Neural progenitor cell (in vitro differentiated cells): ENCODE measurements at regions not wholly inside any gene's neighbourhood (a gene's known extent, or its start where the extent isn't known, plus 50 kb on each side); places are given as distances from the start of the nearest gene placed in this dataset.
A peak's percentile ranks its signal among the peaks of the same experiment; 100 is the strongest.

ENCODE experiments used
- DNase-seq: peaks from one replicate; pipeline ENCODE4 v3.0.0-alpha.2; 2016; ENCODE audit warnings: low spot score
- H2AFZ ChIP-seq: fragments of 200-600 bp; sonication (generic); replicated peaks from 2 replicates; pipeline ENCODE4 v1.6.1; 2016; ENCODE audit warnings: antibody characterized with exemption
- H3F3A ChIP-seq: fragments of 200-600 bp; sonication (generic); 2 replicates; pipeline ENCODE4 v1.6.1; 2016; ENCODE audit warnings: antibody characterized with exemption, low read depth
- H3K27ac ChIP-seq: fragments of 200-600 bp; sonication (generic); 2 replicates; pipeline ENCODE4 v1.5.1; 2016; ENCODE audit warnings: mild to moderate bottlenecking
- H3K27me3 ChIP-seq: fragments of 200-600 bp; sonication (generic); 2 replicates; pipeline ENCODE4 v1.6.1; 2016; ENCODE audit warnings: mild to moderate bottlenecking, moderate library complexity
- H3K36me3 ChIP-seq: fragments of 200-600 bp; sonication (generic); 2 replicates; pipeline ENCODE4 v1.5.1; 2016
- H3K4me1 ChIP-seq: fragments of 200-600 bp; sonication (generic); 2 replicates; pipeline ENCODE4 v1.6.1; 2016; ENCODE audit warnings: mixed run types
- H3K4me2 ChIP-seq: fragments of 200-600 bp; sonication (generic); 2 replicates; pipeline ENCODE4 v1.6.1; 2016
- H3K4me3 ChIP-seq: fragments of 200-600 bp; sonication (generic); 2 replicates; pipeline ENCODE4 v1.5.1; 2016
- H3K79me2 ChIP-seq: fragments of 200-600 bp; sonication (generic); 2 replicates; pipeline ENCODE4 v1.6.1; 2016; ENCODE audit warnings: low read depth
- H3K9ac ChIP-seq: fragments of 200-600 bp; sonication (generic); 2 replicates; pipeline ENCODE4 v1.6.1; 2016
- H3K9me3 ChIP-seq: fragments of 200-600 bp; sonication (generic); 2 replicates; pipeline ENCODE4 v1.5.1; 2016; ENCODE audit warnings: low read depth
- H4K20me1 ChIP-seq: fragments of 200-600 bp; sonication (generic); 2 replicates; pipeline ENCODE4 v1.6.1; 2016; ENCODE audit warnings: low read depth
- H3K27ac Mint-ChIP-seq: 3 replicates; pipeline ENCODE4 v1.8.0; 2021; ENCODE audit warnings: mixed read lengths
- H3K27me3 Mint-ChIP-seq: 2 replicates; pipeline ENCODE4 v1.8.0; 2022; ENCODE audit warnings: low read depth, mild to moderate bottlenecking, inconsistent platforms, moderate library complexity, mixed read lengths; ENCODE audit not compliant: insufficient read depth
- H3K36me3 Mint-ChIP-seq: 3 replicates; pipeline ENCODE4 v1.8.0; 2021; ENCODE audit warnings: mixed read lengths
- H3K4me1 Mint-ChIP-seq: 3 replicates; pipeline ENCODE4 v1.8.0; 2021; ENCODE audit warnings: mixed read lengths
- H3K4me3 Mint-ChIP-seq: 3 replicates; pipeline ENCODE4 v1.8.0; 2021; ENCODE audit warnings: mild to moderate bottlenecking, moderate library complexity, mixed read lengths
- H3K9me3 Mint-ChIP-seq: 3 replicates; pipeline ENCODE4 v1.8.0; 2020; ENCODE audit warnings: mixed read lengths
- CTCF ChIP-seq: fragments of 200-600 bp; sonication (generic); IDR thresholded peaks from 2 replicates; pipeline ENCODE4 v1.5.1; 2017; ENCODE audit warnings: antibody characterized with exemption, mild to moderate bottlenecking
- EZH2 ChIP-seq: fragments of 200-600 bp; sonication (generic); IDR thresholded peaks from 2 replicates; pipeline ENCODE4 v1.6.1; 2017; ENCODE audit warnings: antibody characterized with exemption, mild to moderate bottlenecking, moderate library complexity
- EZH2phosphoT487 ChIP-seq: fragments of 200-600 bp; sonication (generic); IDR thresholded peaks from 2 replicates; pipeline ENCODE4 v1.6.1; 2017; ENCODE audit warnings: antibody characterized with exemption

GRCh38 chr12:30357766-30358490 is 337.7 kb downstream of the IPO8 start:
- Mint-ChIP-seq H3K27me3 (peaks cover 2% of the 10 kb centered on the region), H3K27ac (no peak overlapping the region), H3K36me3 (no peaks in the 10 kb centered on the region), H3K4me1 (peaks cover 4% of the 10 kb centered on the region), H3K4me3 (no peak overlapping the region), H3K9me3 (no peaks in the 10 kb centered on the region)
- H3K36me3 ChIP-seq: no peaks in the 10 kb centered on the region
- peak; percentile 13 for DNase-seq
- peaks cover 5% of the 10 kb centered on the region for H3K9me3 ChIP-seq
- TF ChIP-seq EZH2phosphoT487: no peak
- TF ChIP-seq CTCF: no peak
- no peak for TF ChIP-seq EZH2
- H3K4me1 ChIP-seq: no peaks in the 10 kb centered on the region
- no peaks in the 10 kb centered on the region for H4K20me1 ChIP-seq
- no peaks in the 10 kb centered on the region for H3F3A ChIP-seq
- H3K4me2 ChIP-seq: no peak overlapping the region
- H3K9ac ChIP-seq: no peak overlapping the region
- H2AFZ ChIP-seq: peak overlapping the region; percentile 72
- H3K4me3 ChIP-seq: no peak overlapping the region
- no peaks in the 10 kb centered on the region for H3K79me2 ChIP-seq
- no peaks in the 10 kb centered on the region for H3K27me3 ChIP-seq
- no peak overlapping the region for H3K27ac ChIP-seq

- H3K9ac ChIP-seq: no peak overlapping the region
- no peak overlapping the region for H3K4me3 Mint-ChIP-seq
- no peak overlapping the region for H3K4me3 ChIP-seq
- H3K9me3 ChIP-seq: no peaks in the 10 kb centered on the region
- TF ChIP-seq EZH2phosphoT487 (no peak), CTCF (no peak), EZH2 (no peak)
- no peaks in the 10 kb centered on the region for H3K4me1 Mint-ChIP-seq
- peaks cover 2% of the 10 kb centered on the region for H3K27me3 Mint-ChIP-seq
- no peaks in the 10 kb centered on the region for H4K20me1 ChIP-seq
- no peaks in the 10 kb centered on the region for H3F3A ChIP-seq
- peaks cover 2% of the 10 kb centered on the region for H3K9me3 Mint-ChIP-seq
- no peak overlapping the region for H3K27ac Mint-ChIP-seq
- H3K27me3 ChIP-seq: no peaks in the 10 kb centered on the region
- DNase-seq: no peak
- no peak overlapping the region for H3K27ac ChIP-seq
- no peak overlapping the region for H3K4me2 ChIP-seq
- no peaks in the 10 kb centered on the region for H3K36me3 Mint-ChIP-seq
- H2AFZ ChIP-seq: no peak overlapping the region
- H3K36me3 ChIP-seq: no peaks in the 10 kb centered on the region
- no peaks in the 10 kb centered on the region for H3K79me2 ChIP-seq
- no peaks in the 10 kb centered on the region for H3K4me1 ChIP-seq
These were observed 349.8 kb downstream of the IPO8 start for GRCh38 chr12:30345744-30346471.

GRCh38 chr12:30330565-30330964 is 365.1 kb downstream of the IPO8 start:
- Mint-ChIP-seq H3K27me3 (peaks cover 4% of the 10 kb centered on the region), H3K4me3 (no peak overlapping the region), H3K9me3 (peaks cover 1% of the 10 kb centered on the region), H3K4me1 (no peaks in the 10 kb centered on the region), H3K36me3 (no peaks in the 10 kb centered on the region), H3K27ac (no peak overlapping the region)
- no peak for DNase-seq
- TF ChIP-seq EZH2: no peak
- Histone ChIP-seq H3K27me3 (no peaks in the 10 kb centered on the region), H3K4me1 (no peaks in the 10 kb centered on the region), H3K9ac (no peak overlapping the region), H2AFZ (no peak overlapping the region), H3K9me3 (no peaks in the 10 kb centered on the region), H4K20me1 (no peaks in the 10 kb centered on the region), H3K27ac (no peak overlapping the region), H3K4me2 (no peak overlapping the region), H3K4me3 (no peak overlapping the region), H3K36me3 (no peaks in the 10 kb centered on the region), H3K79me2 (no peaks in the 10 kb centered on the region), H3F3A (no peaks in the 10 kb centered on the region)

- H3K27ac ChIP-seq: no peak overlapping the region
- H3K4me1 ChIP-seq: no peaks in the 10 kb centered on the region
- no peaks in the 10 kb centered on the region for H3K27me3 ChIP-seq
- H3K9ac ChIP-seq: no peak overlapping the region
- H2AFZ ChIP-seq: no peak overlapping the region
- H3K4me1 Mint-ChIP-seq: no peaks in the 10 kb centered on the region
- H3K4me3 Mint-ChIP-seq: no peak overlapping the region
- H3K9me3 Mint-ChIP-seq: peaks cover 1% of the 10 kb centered on the region
- DNase-seq: no peak
- no peaks in the 10 kb centered on the region for H3F3A ChIP-seq
- no peaks in the 10 kb centered on the region for H4K20me1 ChIP-seq
- H3K4me2 ChIP-seq: no peak overlapping the region
- H3K36me3 ChIP-seq: no peaks in the 10 kb centered on the region
- H3K36me3 Mint-ChIP-seq: no peaks in the 10 kb centered on the region
- no peak overlapping the region for H3K27ac Mint-ChIP-seq
- peaks cover 6% of the 10 kb centered on the region for H3K27me3 Mint-ChIP-seq
- H3K79me2 ChIP-seq: no peaks in the 10 kb centered on the region
- no peaks in the 10 kb centered on the region for H3K9me3 ChIP-seq
- no peak overlapping the region for H3K4me3 ChIP-seq
- no peak for TF ChIP-seq EZH2phosphoT487
- TF ChIP-seq EZH2: no peak
- TF ChIP-seq CTCF: no peak
These were observed 366.4 kb downstream of the IPO8 start for GRCh38 chr12:30329281-30329680.
